ENCODE measurements at regions not wholly inside any gene's neighbourhood (a gene's known extent, or its start where the extent isn't known, plus 50 kb on each side); places are given as distances from the start of the nearest gene placed in this dataset.

GRCh38 chrX:10042055-10042454, 74.9 kb downstream of the CLDN34 start:
- no peak overlapping the region for H3K27ac ChIP-seq (replicated peaks)
- no peak for DNase-seq
- H3K4me1 ChIP-seq = peaks cover 80% of the 10 kb centered on the region
- no peak for TF ChIP-seq CTCF (IDR thresholded peaks at IDR 0.05; ENCODE audit: borderline replicate concordance)
- H3K4me3 ChIP-seq = no peak overlapping the region
- no peaks in the 10 kb centered on the region for H3K9me3 ChIP-seq (replicated peaks)
- H3K27me3 ChIP-seq (ENCODE audit: low read depth) = no peaks in the 10 kb centered on the region
- no peaks in the 10 kb centered on the region for H3K36me3 ChIP-seq
- intact Hi-C loops (cut with micrococcal nuclease) = no loop called here

GRCh38 chrX:10043386-10043785, 76.2 kb downstream of the CLDN34 start:
- intact Hi-C loops (cut with micrococcal nuclease) = no loop called here
- no peak for TF ChIP-seq CTCF (IDR thresholded peaks at IDR 0.05; ENCODE audit: borderline replicate concordance)
- Histone ChIP-seq H3K36me3 (no peaks in the 10 kb centered on the region), H3K27ac (replicated peaks) (peak overlapping the region; percentile 87), H3K9me3 (replicated peaks) (no peaks in the 10 kb centered on the region), H3K4me3 (no peak overlapping the region), H3K4me1 (peaks cover 91% of the 10 kb centered on the region), H3K27me3 (ENCODE audit: low read depth) (no peaks in the 10 kb centered on the region)
- no peak for DNase-seq

- H3K4me1 ChIP-seq = peaks cover 91% of the 10 kb centered on the region
- H3K9me3 ChIP-seq (replicated peaks) = no peaks in the 10 kb centered on the region
- peak overlapping the region; percentile 87 for H3K27ac ChIP-seq (replicated peaks)
- no peak for TF ChIP-seq CTCF (IDR thresholded peaks at IDR 0.05; ENCODE audit: borderline replicate concordance)
- no peaks in the 10 kb centered on the region for H3K27me3 ChIP-seq (ENCODE audit: low read depth)
- DNase-seq = no peak
- intact Hi-C loops (cut with micrococcal nuclease) = no loop called here
- H3K4me3 ChIP-seq = no peak overlapping the region
- no peaks in the 10 kb centered on the region for H3K36me3 ChIP-seq
These were observed 76.9 kb downstream of the CLDN34 start for GRCh38 chrX:10044021-10044420.

GRCh38 chrX:10045327-10046000, 78.3 kb downstream of the CLDN34 start:
- no peaks in the 10 kb centered on the region for H3K36me3 ChIP-seq
- no peak for TF ChIP-seq CTCF (IDR thresholded peaks at IDR 0.05; ENCODE audit: borderline replicate concordance)
- peak overlapping the region; percentile 87 for H3K27ac ChIP-seq (replicated peaks)
- peak; percentile 39 for DNase-seq
- H3K9me3 ChIP-seq (replicated peaks) = no peaks in the 10 kb centered on the region
- no peak overlapping the region for H3K4me3 ChIP-seq
- no peaks in the 10 kb centered on the region for H3K27me3 ChIP-seq (ENCODE audit: low read depth)
- H3K4me1 ChIP-seq = peaks cover 91% of the 10 kb centered on the region
- intact Hi-C loops (cut with micrococcal nuclease) = no loop called here

- Histone ChIP-seq H3K36me3 (no peaks in the 10 kb centered on the region), H3K27me3 (ENCODE audit: low read depth) (no peaks in the 10 kb centered on the region), H3K4me1 (peaks cover 96% of the 10 kb centered on the region), H3K9me3 (replicated peaks) (no peaks in the 10 kb centered on the region), H3K4me3 (no peak overlapping the region), H3K27ac (replicated peaks) (peak overlapping the region; percentile 87)
- no peak for TF ChIP-seq CTCF (IDR thresholded peaks at IDR 0.05; ENCODE audit: borderline replicate concordance)
- no peak for DNase-seq
- intact Hi-C loops (cut with micrococcal nuclease) = no loop called here
These were observed 80.0 kb downstream of the CLDN34 start for GRCh38 chrX:10047133-10047532.

All from left ventricle myocardium inferior (tissue), 1 donor.